ENCODE measurements at regions not wholly inside any gene's neighbourhood (a gene's known extent, or its start where the extent isn't known, plus 50 kb on each side); places are given as distances from the start of the nearest gene placed in this dataset.
A peak's percentile ranks its signal among the peaks of the same experiment; 100 is the strongest.

GRCh38 chr3:71873093-71873611 is 88.2 kb upstream of the PROK2 start:
- H3K4me1 Mint-ChIP-seq (ENCODE audit: low read depth): peaks cover 43% of the 10 kb centered on the region
- H3K36me3 Mint-ChIP-seq (ENCODE audit: insufficient read depth in 2 of 2): no peaks in the 10 kb centered on the region
- peak overlapping the region; percentile 90 for H3K27ac Mint-ChIP-seq
- ATAC-seq (replicated peaks in 1 of 2): peak; percentile 28 to 33
- no peaks in the 10 kb centered on the region for H3K9me3 Mint-ChIP-seq
- peak overlapping the region; percentile 31 to 60 for H3K4me3 Mint-ChIP-seq
- peak; percentile 41 to 52 for DNase-seq
- peaks cover 2% of the 10 kb centered on the region for H3K27me3 Mint-ChIP-seq (ENCODE audit: low read depth)

GRCh38 chr3:71872256-71872655 is 87.3 kb upstream of the PROK2 start:
- DNase-seq (no peak), ATAC-seq (replicated peaks in 1 of 2) (no peak)
- peaks cover 43% of the 10 kb centered on the region for H3K4me1 Mint-ChIP-seq (ENCODE audit: low read depth)
- H3K4me3 Mint-ChIP-seq: peak overlapping the region; percentile 17 to 55
- H3K36me3 Mint-ChIP-seq (ENCODE audit: insufficient read depth in 2 of 2): no peaks in the 10 kb centered on the region
- peak overlapping the region; percentile 90 for H3K27ac Mint-ChIP-seq
- no peaks in the 10 kb centered on the region for H3K9me3 Mint-ChIP-seq
- no peaks in the 10 kb centered on the region for H3K27me3 Mint-ChIP-seq (ENCODE audit: low read depth)

- peaks cover 42% of the 10 kb centered on the region for H3K4me1 Mint-ChIP-seq (ENCODE audit: low read depth)
Observed at GRCh38 chr3:71870966-71871512, 86.1 kb upstream of the PROK2 start.

GRCh38 chr3:71868876-71869275 is 83.9 kb upstream of the PROK2 start:
- no peaks in the 10 kb centered on the region for H3K27me3 Mint-ChIP-seq (ENCODE audit: low read depth)
- H3K27ac Mint-ChIP-seq: no peak overlapping the region
- ATAC-seq (replicated peaks in 1 of 2) (no peak), DNase-seq (no peak)
- H3K36me3 Mint-ChIP-seq (ENCODE audit: insufficient read depth in 2 of 2): no peaks in the 10 kb centered on the region
- H3K9me3 Mint-ChIP-seq: no peaks in the 10 kb centered on the region
- peaks cover 27% of the 10 kb centered on the region for H3K4me1 Mint-ChIP-seq (ENCODE audit: low read depth)
- no peak overlapping the region for H3K4me3 Mint-ChIP-seq

More at GRCh38 chr3:71870966-71871512, 86.1 kb upstream of the PROK2 start:
- Mint-ChIP-seq H3K4me3 (no peak overlapping the region), H3K9me3 (no peaks in the 10 kb centered on the region), H3K27me3 (ENCODE audit: low read depth) (no peaks in the 10 kb centered on the region), H3K36me3 (ENCODE audit: insufficient read depth in 2 of 2) (no peaks in the 10 kb centered on the region), H3K27ac (no peak overlapping the region)
- ATAC-seq (replicated peaks in 1 of 2) (no peak), DNase-seq (no peak)

- ATAC-seq (replicated peaks in 1 of 2): peak; percentile 44 to 56
- Mint-ChIP-seq H3K27me3 (ENCODE audit: low read depth) (peaks cover 3% of the 10 kb centered on the region), H3K9me3 (no peaks in the 10 kb centered on the region), H3K4me1 (ENCODE audit: low read depth) (peaks cover 7% of the 10 kb centered on the region), H3K27ac (peak overlapping the region; percentile 79), H3K4me3 (no peak overlapping the region), H3K36me3 (ENCODE audit: insufficient read depth in 2 of 2) (no peaks in the 10 kb centered on the region)
- no peak for DNase-seq
Observed at GRCh38 chr3:71865727-71866126, 80.8 kb upstream of the PROK2 start.

- DNase-seq: no peak
- ATAC-seq (replicated peaks in 1 of 2): peak in 1 of 2 donors; percentile 42
- Mint-ChIP-seq H3K4me1 (ENCODE audit: low read depth) (peaks cover 15% of the 10 kb centered on the region), H3K9me3 (no peaks in the 10 kb centered on the region), H3K27ac (no peak overlapping the region), H3K36me3 (ENCODE audit: insufficient read depth in 2 of 2) (no peaks in the 10 kb centered on the region), H3K27me3 (ENCODE audit: low read depth) (peaks cover 11% of the 10 kb centered on the region), H3K4me3 (no peak overlapping the region)
Observed at GRCh38 chr3:71863563-71864190, 78.7 kb upstream of the PROK2 start.

- H3K4me3 Mint-ChIP-seq: no peak overlapping the region
- no peak for ATAC-seq (replicated peaks in 1 of 2)
- H3K4me1 Mint-ChIP-seq (ENCODE audit: low read depth): peaks cover 17% of the 10 kb centered on the region
- no peaks in the 10 kb centered on the region for H3K36me3 Mint-ChIP-seq (ENCODE audit: insufficient read depth in 2 of 2)
- H3K27ac Mint-ChIP-seq: no peak overlapping the region
- DNase-seq: no peak
- no peaks in the 10 kb centered on the region for H3K9me3 Mint-ChIP-seq
- peaks cover 11% of the 10 kb centered on the region for H3K27me3 Mint-ChIP-seq (ENCODE audit: low read depth)
Observed at GRCh38 chr3:71862371-71863140, 77.6 kb upstream of the PROK2 start.

- DNase-seq: peak in 1 of 2 donors; percentile 23
- Mint-ChIP-seq H3K36me3 (ENCODE audit: insufficient read depth in 2 of 2) (no peaks in the 10 kb centered on the region), H3K4me3 (no peak overlapping the region), H3K27me3 (ENCODE audit: low read depth) (peaks cover 11% of the 10 kb centered on the region), H3K27ac (no peak overlapping the region), H3K4me1 (ENCODE audit: low read depth) (peaks cover 11% of the 10 kb centered on the region), H3K9me3 (no peaks in the 10 kb centered on the region)
- ATAC-seq (replicated peaks in 1 of 2): peak; percentile 76
Observed at GRCh38 chr3:71859123-71859519, 74.2 kb upstream of the PROK2 start.

GRCh38 chr3:71858503-71859122 is 73.7 kb upstream of the PROK2 start:
- no peak for ATAC-seq (replicated peaks in 1 of 2)
- no peak for DNase-seq
- Mint-ChIP-seq H3K9me3 (no peaks in the 10 kb centered on the region), H3K27ac (no peak overlapping the region), H3K36me3 (ENCODE audit: insufficient read depth in 2 of 2) (no peaks in the 10 kb centered on the region), H3K4me1 (ENCODE audit: low read depth) (peaks cover 11% of the 10 kb centered on the region), H3K4me3 (no peak overlapping the region), H3K27me3 (ENCODE audit: low read depth) (peaks cover 11% of the 10 kb centered on the region)

GRCh38 chr3:71857956-71858355 is 73.0 kb upstream of the PROK2 start:
- Mint-ChIP-seq H3K27ac (no peak overlapping the region), H3K9me3 (no peaks in the 10 kb centered on the region), H3K36me3 (ENCODE audit: insufficient read depth in 2 of 2) (no peaks in the 10 kb centered on the region), H3K4me1 (ENCODE audit: low read depth) (peaks cover 11% of the 10 kb centered on the region), H3K27me3 (ENCODE audit: low read depth) (peaks cover 11% of the 10 kb centered on the region), H3K4me3 (no peak overlapping the region)
- DNase-seq (no peak), ATAC-seq (replicated peaks in 1 of 2) (no peak)

GRCh38 chr3:71854706-71855105 is 69.8 kb upstream of the PROK2 start:
- peaks cover 11% of the 10 kb centered on the region for H3K4me1 Mint-ChIP-seq (ENCODE audit: low read depth)
- no peak overlapping the region for H3K4me3 Mint-ChIP-seq

GRCh38 chr3:71854096-71854495 is 69.1 kb upstream of the PROK2 start:
- H3K9me3 Mint-ChIP-seq: no peaks in the 10 kb centered on the region

More at GRCh38 chr3:71854706-71855105, 69.8 kb upstream of the PROK2 start:
- Mint-ChIP-seq H3K27me3 (ENCODE audit: low read depth) (no peaks in the 10 kb centered on the region), H3K36me3 (ENCODE audit: insufficient read depth in 2 of 2) (no peaks in the 10 kb centered on the region), H3K27ac (no peak overlapping the region), H3K9me3 (no peaks in the 10 kb centered on the region)
- DNase-seq (no peak), ATAC-seq (replicated peaks in 1 of 2) (no peak)

GRCh38 chr3:71851878-71852277 is 66.9 kb upstream of the PROK2 start:
- Mint-ChIP-seq H3K4me1 (ENCODE audit: low read depth) (no peaks in the 10 kb centered on the region), H3K36me3 (ENCODE audit: insufficient read depth in 2 of 2) (no peaks in the 10 kb centered on the region), H3K27me3 (ENCODE audit: low read depth) (no peaks in the 10 kb centered on the region), H3K27ac (no peak overlapping the region), H3K9me3 (no peaks in the 10 kb centered on the region), H3K4me3 (no peak overlapping the region)
- ATAC-seq (replicated peaks in 1 of 2): no peak
- no peak for DNase-seq

More at GRCh38 chr3:71854096-71854495, 69.1 kb upstream of the PROK2 start:
- no peak for ATAC-seq (replicated peaks in 1 of 2)
- Mint-ChIP-seq H3K27ac (no peak overlapping the region), H3K4me3 (no peak overlapping the region), H3K4me1 (ENCODE audit: low read depth) (peaks cover 7% of the 10 kb centered on the region), H3K36me3 (ENCODE audit: insufficient read depth in 2 of 2) (no peaks in the 10 kb centered on the region), H3K27me3 (ENCODE audit: low read depth) (no peaks in the 10 kb centered on the region)
- no peak for DNase-seq
